Peyer's patch (tissue), 4 donors: ENCODE measurements at regions not wholly inside any gene's neighbourhood (a gene's known extent, or its start where the extent isn't known, plus 50 kb on each side); places are given as distances from the start of the nearest gene placed in this dataset.
"Not testable (repeated sequence)": the region's sequence is repeated elsewhere in the genome, so short reads cannot be mapped to it uniquely, and the experiment has no call there.

Source experiments
- DNase-seq, 3 donors: peaks; one replicate each; pipeline ENCODE4 v3.0.0-alpha.2; 2017 to 2019
- H3K27ac ChIP-seq, 4 donors: fragments of 200-600 bp; sonication (generic); one replicate each; pipeline ENCODE4 v1.5.1; 2016 to 2019
- H3K27me3 ChIP-seq, 2 donors: fragments of 200-600 bp; sonication (generic); one replicate each; pipeline ENCODE4 v1.5.1; 2019
- H3K36me3 ChIP-seq, 3 donors: fragments of 200-600 bp; sonication (generic); one replicate each; pipeline ENCODE4 v1.5.1; 2016 to 2019
- H3K4me1 ChIP-seq, 4 donors: fragments of 200-600 bp; sonication (generic); one replicate each; pipeline ENCODE4 v1.5.1; 2016 to 2019
- H3K4me3 ChIP-seq, 4 donors: fragments of 200-600 bp; sonication (generic); 1 replicate in 3 of 4; 2 replicates in 1 of 4; pipeline ENCODE4 v1.5.1; 2016 to 2019; ENCODE audit warnings: mild to moderate bottlenecking in 1 of 4
- H3K9me3 ChIP-seq, 4 donors: fragments of 200-600 bp; sonication (generic); one replicate each; pipeline ENCODE4 v1.5.1; 2016 to 2019; ENCODE audit warnings: mild to moderate bottlenecking in 1 of 4

GRCh38 chr21:5013455-5014304 is 5507.7 kb upstream of the TPTE start:
- H3K36me3 ChIP-seq, H3K9me3 ChIP-seq, H3K27me3 ChIP-seq, H3K4me3 ChIP-seq, H3K27ac ChIP-seq, H3K4me1 ChIP-seq, DNase-seq: not testable (repeated sequence)

- DNase-seq, H3K4me1 ChIP-seq, H3K27me3 ChIP-seq, H3K36me3 ChIP-seq, H3K4me3 ChIP-seq, H3K27ac ChIP-seq, H3K9me3 ChIP-seq: not testable (repeated sequence)
These were observed 5506.2 kb upstream of the TPTE start for GRCh38 chr21:5015187-5015586.

GRCh38 chr21:5019120-5019519 is 5502.3 kb upstream of the TPTE start:
- not testable (repeated sequence) for H3K36me3 ChIP-seq, H3K4me3 ChIP-seq, H3K4me1 ChIP-seq, H3K27ac ChIP-seq, DNase-seq, H3K9me3 ChIP-seq, H3K27me3 ChIP-seq

- H3K27me3 ChIP-seq, H3K4me1 ChIP-seq, DNase-seq, H3K27ac ChIP-seq, H3K4me3 ChIP-seq, H3K36me3 ChIP-seq, H3K9me3 ChIP-seq: not testable (repeated sequence)
These were observed 5499.6 kb upstream of the TPTE start for GRCh38 chr21:5021815-5022214.

GRCh38 chr21:5022254-5022653 is 5499.1 kb upstream of the TPTE start:
- not testable (repeated sequence) for H3K36me3 ChIP-seq, H3K4me1 ChIP-seq, H3K4me3 ChIP-seq, DNase-seq, H3K27me3 ChIP-seq, H3K27ac ChIP-seq, H3K9me3 ChIP-seq

GRCh38 chr21:5022748-5023147 is 5498.6 kb upstream of the TPTE start:
- not testable (repeated sequence) for H3K9me3 ChIP-seq, H3K27me3 ChIP-seq, H3K27ac ChIP-seq, DNase-seq, H3K4me1 ChIP-seq, H3K4me3 ChIP-seq, H3K36me3 ChIP-seq

GRCh38 chr21:5035147-5035546 is 5486.2 kb upstream of the TPTE start:
- not testable (repeated sequence) for DNase-seq, H3K27ac ChIP-seq, H3K36me3 ChIP-seq, H3K9me3 ChIP-seq, H3K27me3 ChIP-seq, H3K4me3 ChIP-seq, H3K4me1 ChIP-seq

- not testable (repeated sequence) for H3K4me3 ChIP-seq, H3K27ac ChIP-seq, H3K4me1 ChIP-seq, H3K27me3 ChIP-seq, H3K9me3 ChIP-seq, H3K36me3 ChIP-seq, DNase-seq
These were observed 5485.8 kb upstream of the TPTE start for GRCh38 chr21:5035587-5035986.

- not testable (repeated sequence) for H3K27me3 ChIP-seq, H3K4me1 ChIP-seq, H3K36me3 ChIP-seq, DNase-seq, H3K27ac ChIP-seq, H3K9me3 ChIP-seq, H3K4me3 ChIP-seq
These were observed 5483.6 kb upstream of the TPTE start for GRCh38 chr21:5037606-5038331.

GRCh38 chr21:5039926-5040325 is 5481.5 kb upstream of the TPTE start:
- not testable (repeated sequence) for H3K36me3 ChIP-seq, DNase-seq, H3K27ac ChIP-seq, H3K27me3 ChIP-seq, H3K4me3 ChIP-seq, H3K9me3 ChIP-seq, H3K4me1 ChIP-seq

- H3K9me3 ChIP-seq, H3K4me3 ChIP-seq, DNase-seq, H3K4me1 ChIP-seq, H3K27me3 ChIP-seq, H3K27ac ChIP-seq, H3K36me3 ChIP-seq: not testable (repeated sequence)
These were observed 5478.8 kb upstream of the TPTE start for GRCh38 chr21:5042583-5042982.

GRCh38 chr21:5044812-5045211 is 5476.6 kb upstream of the TPTE start:
- not testable (repeated sequence) for H3K9me3 ChIP-seq, H3K4me1 ChIP-seq, H3K27ac ChIP-seq, H3K36me3 ChIP-seq, DNase-seq, H3K4me3 ChIP-seq, H3K27me3 ChIP-seq

- not testable (repeated sequence) for DNase-seq, H3K27ac ChIP-seq, H3K36me3 ChIP-seq, H3K4me3 ChIP-seq, H3K27me3 ChIP-seq, H3K9me3 ChIP-seq, H3K4me1 ChIP-seq
These were observed 5469.9 kb upstream of the TPTE start for GRCh38 chr21:5051303-5052018.

- not testable (repeated sequence) for H3K27me3 ChIP-seq, H3K27ac ChIP-seq, H3K9me3 ChIP-seq, H3K36me3 ChIP-seq, H3K4me3 ChIP-seq, H3K4me1 ChIP-seq, DNase-seq
These were observed 5466.2 kb upstream of the TPTE start for GRCh38 chr21:5055027-5055754.
